NCI-H1417 (cell line): ENCODE measurements at regions not wholly inside any gene's neighbourhood (a gene's known extent, or its start where the extent isn't known, plus 50 kb on each side); places are given as distances from the start of the nearest gene placed in this dataset.
"Not testable (repeated sequence)": the region's sequence is repeated elsewhere in the genome, so short reads cannot be mapped to it uniquely, and the experiment has no call there.

Experiments used
- DNase-seq, 3 experiments: peaks; one replicate each; lab custom pipeline; 2025; lab: John Stamatoyannopoulos, UW

- DNase-seq: peak in 2 of 3 experiments; percentile 89 to 99
Observed at GRCh38 chr3:157920822-157921700, 185.2 kb downstream of the SHOX2 start.

- peak in 1 of 3 experiments; percentile 55 for DNase-seq
Observed at GRCh38 chr3:157919319-157919887, 186.8 kb downstream of the SHOX2 start.

- DNase-seq: no peak
Observed at GRCh38 chr3:157918402-157918801, 187.8 kb downstream of the SHOX2 start.

GRCh38 chr3:157916672-157917071, 189.5 kb downstream of the SHOX2 start:
- no peak for DNase-seq

GRCh38 chr3:157914882-157915281, 191.3 kb downstream of the SHOX2 start:
- DNase-seq: no peak

- peak in 1 of 3 experiments; percentile 16 for DNase-seq
Observed at GRCh38 chr3:157913741-157914150, 192.5 kb downstream of the SHOX2 start.

GRCh38 chr3:157912514-157913451, 193.4 kb downstream of the SHOX2 start:
- no peak for DNase-seq

GRCh38 chr3:157906627-157907026, 199.6 kb downstream of the SHOX2 start:
- peak in 1 of 3 experiments; percentile 13 for DNase-seq

- no peak for DNase-seq
Observed at GRCh38 chr3:157905885-157906284, 200.3 kb downstream of the SHOX2 start.

- DNase-seq: not testable (repeated sequence)
Observed at GRCh38 chr3:157902680-157903079, 203.5 kb downstream of the SHOX2 start.

- DNase-seq: no peak
Observed at GRCh38 chr3:157888040-157888439, 218.2 kb downstream of the SHOX2 start.

- no peak for DNase-seq
Observed at GRCh38 chr3:157876556-157876955, 229.7 kb downstream of the SHOX2 start.

GRCh38 chr3:157872902-157873301, 233.3 kb downstream of the SHOX2 start:
- DNase-seq: no peak

GRCh38 chr3:157871838-157872460, 234.3 kb downstream of the SHOX2 start:
- DNase-seq: no peak

GRCh38 chr3:157871248-157871647, 235.0 kb downstream of the SHOX2 start:
- no peak for DNase-seq

GRCh38 chr3:157868946-157869345, 237.3 kb downstream of the SHOX2 start:
- no peak for DNase-seq

- no peak for DNase-seq
Observed at GRCh38 chr3:157868196-157868595, 238.0 kb downstream of the SHOX2 start.

GRCh38 chr3:157865352-157866000, 240.7 kb downstream of the SHOX2 start:
- peak; percentile 11 to 42 (median 12) for DNase-seq

- DNase-seq: no peak
Observed at GRCh38 chr3:157861076-157861765, 245.0 kb downstream of the SHOX2 start.

- DNase-seq: no peak
Observed at GRCh38 chr3:157859541-157859940, 246.7 kb downstream of the SHOX2 start.

GRCh38 chr3:157858821-157859220, 247.4 kb downstream of the SHOX2 start:
- no peak for DNase-seq
